RWPE2 (cell line): ENCODE measurements at regions not wholly inside any gene's neighbourhood (a gene's known extent, or its start where the extent isn't known, plus 50 kb on each side); places are given as distances from the start of the nearest gene placed in this dataset.

ENCODE experiments used
- ATAC-seq: fragments of 200-7000 bp; cut with Tn5 transposase; 3 replicates; pipeline ENCODE4 v1.9.1; 2021; ENCODE audit warnings: low read depth
- DNase-seq: peaks from one replicate; pipeline ENCODE4 v3.0.0-alpha.2; 2020; ENCODE audit warnings: low spot score
- H3K27ac ChIP-seq: fragments of 450-650 bp; 2 replicates; pipeline ENCODE4 v1.5.1; 2017; ENCODE audit warnings: mild to moderate bottlenecking; ENCODE audit not compliant: poor library complexity, severe bottlenecking
- H3K27me3 ChIP-seq: fragments of 250-450 bp; sonication (Bioruptor Pico); 2 replicates; pipeline ENCODE4 v1.5.1; 2021; ENCODE audit warnings: mild to moderate bottlenecking, moderate library complexity; ENCODE audit not compliant: insufficient read depth, poor library complexity, severe bottlenecking
- H3K36me3 ChIP-seq: fragments of 250-450 bp; sonication (Bioruptor Pico); 2 replicates; pipeline ENCODE4 v1.5.1; 2020; ENCODE audit warnings: low read depth, mild to moderate bottlenecking, moderate library complexity
- H3K4me1 ChIP-seq: fragments of 250-450 bp; sonication (Bioruptor Pico); 2 replicates; pipeline ENCODE4 v1.5.1; 2021; ENCODE audit warnings: mild to moderate bottlenecking, moderate library complexity; ENCODE audit not compliant: insufficient read depth, poor library complexity, severe bottlenecking
- H3K4me3 ChIP-seq: fragments of 250-450 bp; sonication (Bioruptor Pico); 2 replicates; pipeline ENCODE4 v1.5.1; 2021; ENCODE audit warnings: mild to moderate bottlenecking, moderate library complexity; ENCODE audit not compliant: severe bottlenecking
- H3K9me3 ChIP-seq: fragments of 250-450 bp; sonication (Bioruptor Pico); 2 replicates; pipeline ENCODE4 v1.5.1; 2021; ENCODE audit warnings: mild to moderate bottlenecking, moderate library complexity; ENCODE audit not compliant: severe bottlenecking
- CTCF ChIP-seq: fragments of 450-650 bp; IDR thresholded peaks from one replicate; pipeline ENCODE4 v1.5.1; 2017; ENCODE audit warnings: mild to moderate bottlenecking, moderate library complexity; ENCODE audit not compliant: poor library complexity, severe bottlenecking

GRCh38 chr13:100895651-100896050 is 221.1 kb upstream of the TMTC4 start:
- H3K36me3 ChIP-seq, result no peaks in the 10 kb centered on the region
- no peaks in the 10 kb centered on the region for H3K4me1 ChIP-seq
- no peaks in the 10 kb centered on the region for H3K27me3 ChIP-seq
- H3K9me3 ChIP-seq, result no peaks in the 10 kb centered on the region
- no peak overlapping the region for H3K27ac ChIP-seq
- ATAC-seq, result no peak
- no peak overlapping the region for H3K4me3 ChIP-seq
- no peak for TF ChIP-seq CTCF
- no peak for DNase-seq

GRCh38 chr13:100892981-100893380 is 218.4 kb upstream of the TMTC4 start:
- no peak overlapping the region for H3K4me3 ChIP-seq
- no peaks in the 10 kb centered on the region for H3K9me3 ChIP-seq
- no peaks in the 10 kb centered on the region for H3K27me3 ChIP-seq
- DNase-seq (no peak), ATAC-seq (no peak)
- no peaks in the 10 kb centered on the region for H3K4me1 ChIP-seq
- no peak overlapping the region for H3K27ac ChIP-seq
- TF ChIP-seq CTCF, result no peak
- H3K36me3 ChIP-seq, result no peaks in the 10 kb centered on the region

- Histone ChIP-seq H3K4me3 (no peak overlapping the region), H3K27ac (no peak overlapping the region), H3K36me3 (no peaks in the 10 kb centered on the region), H3K9me3 (no peaks in the 10 kb centered on the region), H3K27me3 (no peaks in the 10 kb centered on the region), H3K4me1 (no peaks in the 10 kb centered on the region)
- DNase-seq (no peak), ATAC-seq (no peak)
- no peak for TF ChIP-seq CTCF
Measured at GRCh38 chr13:100890645-100891044, 216.1 kb upstream of the TMTC4 start.

GRCh38 chr13:100887729-100888151 is 213.1 kb upstream of the TMTC4 start:
- DNase-seq, result no peak
- no peaks in the 10 kb centered on the region for H3K4me1 ChIP-seq
- no peaks in the 10 kb centered on the region for H3K36me3 ChIP-seq
- no peak overlapping the region for H3K27ac ChIP-seq
- no peaks in the 10 kb centered on the region for H3K27me3 ChIP-seq
- no peak for TF ChIP-seq CTCF
- ATAC-seq, result no peak; the same call in 2 of the 3 replicates
- H3K4me3 ChIP-seq, result no peak overlapping the region
- no peaks in the 10 kb centered on the region for H3K9me3 ChIP-seq

- no peaks in the 10 kb centered on the region for H3K9me3 ChIP-seq
- no peak overlapping the region for H3K4me3 ChIP-seq
- no peaks in the 10 kb centered on the region for H3K4me1 ChIP-seq
- peak; percentile 16 for TF ChIP-seq CTCF
- ATAC-seq (no peak), DNase-seq (no peak)
- H3K36me3 ChIP-seq, result no peaks in the 10 kb centered on the region
- no peaks in the 10 kb centered on the region for H3K27me3 ChIP-seq
- H3K27ac ChIP-seq, result no peak overlapping the region
Measured at GRCh38 chr13:100883453-100883852, 208.9 kb upstream of the TMTC4 start.
